ENCODE measurements at regions not wholly inside any gene's neighbourhood (a gene's known extent, or its start where the extent isn't known, plus 50 kb on each side); places are given as distances from the start of the nearest gene placed in this dataset.

GRCh38 chr11:19631712-19632498, 80.7 kb upstream of the NAV2 start:
- Histone ChIP-seq H3K4me3 (no peak overlapping the region), H3K9me3 (no peaks in the 10 kb centered on the region), H3K36me3 (no peaks in the 10 kb centered on the region), H3K27ac (peak overlapping the region in 1 of 4 donors; percentile 82), H3K4me1 (peaks cover 0 to 46% (median 30%) of the 10 kb centered on the region in 4 donors), H3K27me3 (no peaks in the 10 kb centered on the region)
- no peak for DNase-seq
- 69 to 84% methylated on average over 9 of the region's 9 CpGs for WGBS, 2 donors
- intact Hi-C loops (cut with DNase I) = loop anchor here (5.0 kb wide), 1 partner anchor 55 kb away; no protein-coding TSS in a partner anchor
- TF ChIP-seq POLR2A (IDR thresholded peaks at IDR 0.05) (no peak), EP300 (IDR thresholded peaks at IDR 0.05) (no peak), POLR2AphosphoS5 (IDR thresholded peaks at IDR 0.05) (no peak), CTCF (IDR thresholded peaks at IDR 0.05) (no peak)

GRCh38 chr11:19628018-19628417, 84.6 kb upstream of the NAV2 start:
- TF ChIP-seq POLR2A (IDR thresholded peaks at IDR 0.05) = no peak
- TF ChIP-seq CTCF (IDR thresholded peaks at IDR 0.05) = peak in 1 of 4 experiments; percentile 40
- peak; percentile 72 to 98 (median 91) for TF ChIP-seq EP300 (IDR thresholded peaks at IDR 0.05)
- TF ChIP-seq POLR2AphosphoS5 (IDR thresholded peaks at IDR 0.05) = peak; percentile 76 to 94 (median 89)
- peak; percentile 97 for DNase-seq
- intact Hi-C loops (cut with DNase I) = loop anchor here (10.0 kb wide), 1 partner anchor 47 kb away; no protein-coding TSS in a partner anchor
- Histone ChIP-seq H3K4me1 (peaks cover 0 to 36% (median 24%) of the 10 kb centered on the region in 4 donors), H3K27ac (peak overlapping the region; percentile 22 to 78 (median 77)), H3K36me3 (no peaks in the 10 kb centered on the region), H3K27me3 (no peaks in the 10 kb centered on the region), H3K4me3 (no peak overlapping the region), H3K9me3 (no peaks in the 10 kb centered on the region)
- WGBS, 2 donors = 80 to 81% methylated on average over 5 of the region's 5 CpGs

GRCh38 chr11:19627566-19627965, 85.1 kb upstream of the NAV2 start:
- intact Hi-C loops (cut with DNase I) = loop anchor here (10.0 kb wide), 1 partner anchor 47 kb away; no protein-coding TSS in a partner anchor
- no peak for DNase-seq
- no peaks in the 10 kb centered on the region for H3K9me3 ChIP-seq
- no peaks in the 10 kb centered on the region for H3K36me3 ChIP-seq
- 67 to 71% methylated on average over 4 of the region's 4 CpGs for WGBS, 2 donors
- no peak for TF ChIP-seq POLR2AphosphoS5 (IDR thresholded peaks at IDR 0.05)
- TF ChIP-seq POLR2A (IDR thresholded peaks at IDR 0.05) = no peak
- no peak for TF ChIP-seq CTCF (IDR thresholded peaks at IDR 0.05)
- TF ChIP-seq EP300 (IDR thresholded peaks at IDR 0.05) = no peak
- H3K4me1 ChIP-seq = peaks cover 0 to 31% (median 20%) of the 10 kb centered on the region in 4 donors
- no peak overlapping the region for H3K4me3 ChIP-seq
- peak overlapping the region; percentile 22 to 78 (median 77) for H3K27ac ChIP-seq
- no peaks in the 10 kb centered on the region for H3K27me3 ChIP-seq

- TF ChIP-seq POLR2A (IDR thresholded peaks at IDR 0.05) (no peak), CTCF (IDR thresholded peaks at IDR 0.05) (no peak), POLR2AphosphoS5 (IDR thresholded peaks at IDR 0.05) (no peak), EP300 (IDR thresholded peaks at IDR 0.05) (no peak)
- H3K4me3 ChIP-seq = no peak overlapping the region
- intact Hi-C loops (cut with DNase I) = loop anchor here (10.0 kb wide), 1 partner anchor 49 kb away; no protein-coding TSS in a partner anchor
- WGBS, 2 donors = 49 to 89% methylated on average over 1 of the region's 1 CpG
- H3K9me3 ChIP-seq = no peaks in the 10 kb centered on the region
- no peaks in the 10 kb centered on the region for H3K27me3 ChIP-seq
- H3K4me1 ChIP-seq = peaks cover 0 to 20% (median 16%) of the 10 kb centered on the region in 4 donors
- H3K36me3 ChIP-seq = no peaks in the 10 kb centered on the region
- DNase-seq = no peak
- H3K27ac ChIP-seq = no peak overlapping the region
Measured at GRCh38 chr11:19625438-19625837, 87.2 kb upstream of the NAV2 start.
